ENCODE measurements at regions not wholly inside any gene's neighbourhood (a gene's known extent, or its start where the extent isn't known, plus 50 kb on each side); places are given as distances from the start of the nearest gene placed in this dataset.

DNA sequence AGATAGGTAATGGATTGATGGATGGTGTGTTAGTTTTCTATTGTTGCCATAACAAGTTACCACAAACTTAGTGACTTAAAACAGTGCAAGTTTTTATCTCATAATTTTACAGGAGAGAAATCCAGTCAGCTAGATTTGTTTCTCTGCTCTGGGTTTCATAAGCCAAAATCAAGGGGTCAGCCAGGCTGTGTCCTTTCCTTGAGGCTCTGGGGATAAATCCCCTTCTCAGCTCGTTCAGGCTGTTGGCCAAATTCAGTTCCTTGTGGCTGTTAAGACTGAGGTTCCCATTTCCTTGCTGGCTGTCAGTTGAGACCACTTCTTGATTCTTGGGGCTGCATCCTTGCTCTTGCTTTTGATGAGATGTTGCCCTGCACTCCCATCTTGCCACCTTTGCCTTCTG is 204.9 kb upstream of the CDH13 start:
- no peak overlapping the region for H3K27ac ChIP-seq
- DNase-seq (ENCODE audit: low read depth, low spot score) = no peak

DNA sequence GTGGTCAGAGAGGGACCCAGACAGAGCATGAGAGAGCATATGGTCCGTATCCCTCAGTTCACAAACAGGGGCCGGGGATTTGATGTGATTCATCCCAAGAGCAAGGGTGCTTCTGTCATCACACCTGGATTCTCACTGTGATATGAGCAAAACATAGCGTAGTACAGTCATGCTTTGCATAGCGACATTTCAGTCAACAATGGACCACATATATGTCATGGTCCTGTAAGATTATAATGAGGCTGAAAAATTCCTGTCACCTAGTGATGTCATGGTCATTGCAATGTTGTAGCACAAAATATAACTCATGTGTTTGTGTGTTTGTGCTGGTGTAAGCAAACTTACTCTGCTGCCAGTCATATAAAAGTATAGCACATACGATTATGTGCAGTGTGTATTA is 207.4 kb upstream of the CDH13 start:
- no peak overlapping the region for H3K27ac ChIP-seq
- DNase-seq (ENCODE audit: low read depth, low spot score) = no peak

DNA sequence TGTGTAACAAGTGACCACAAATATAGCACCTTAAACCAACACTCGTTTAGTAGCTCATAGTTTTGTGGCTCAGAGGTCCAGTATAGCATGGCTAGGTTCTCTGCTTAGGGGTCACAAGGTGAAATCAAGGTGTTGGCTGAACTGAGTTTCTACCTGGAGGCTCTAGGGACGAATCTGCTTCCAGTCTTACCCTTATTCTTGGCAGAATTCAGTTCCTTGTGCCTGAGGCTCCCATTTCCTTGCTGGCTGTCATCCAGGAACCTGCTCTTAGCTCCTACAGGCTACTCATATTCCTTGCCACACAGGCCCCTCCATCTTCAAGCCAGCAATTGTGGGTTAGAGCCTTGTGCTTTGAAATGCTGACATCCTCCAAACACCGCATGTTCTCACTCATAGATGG is 212.3 kb upstream of the CDH13 start:
- no peak overlapping the region for H3K27ac ChIP-seq
- no peak for DNase-seq (ENCODE audit: low read depth, low spot score)

DNA sequence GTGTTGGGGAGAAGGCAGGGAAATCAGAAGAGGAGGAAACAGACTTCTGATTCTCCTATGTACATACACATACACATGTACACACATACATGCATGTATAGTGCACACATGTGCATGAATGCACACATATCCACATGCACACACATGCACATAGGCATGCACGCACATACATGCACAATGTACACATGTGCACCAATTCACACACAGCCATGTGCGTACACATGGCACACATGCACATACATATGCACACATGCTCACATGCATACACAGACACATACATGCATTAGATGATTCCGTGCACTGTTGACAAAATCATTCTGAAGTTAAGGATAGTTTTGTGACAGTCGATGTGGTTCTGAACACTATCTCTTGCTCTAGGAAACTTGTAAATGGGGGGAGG is 214.0 kb upstream of the CDH13 start:
- no peak overlapping the region for H3K27ac ChIP-seq
- no peak for DNase-seq (ENCODE audit: low read depth, low spot score)

DNA sequence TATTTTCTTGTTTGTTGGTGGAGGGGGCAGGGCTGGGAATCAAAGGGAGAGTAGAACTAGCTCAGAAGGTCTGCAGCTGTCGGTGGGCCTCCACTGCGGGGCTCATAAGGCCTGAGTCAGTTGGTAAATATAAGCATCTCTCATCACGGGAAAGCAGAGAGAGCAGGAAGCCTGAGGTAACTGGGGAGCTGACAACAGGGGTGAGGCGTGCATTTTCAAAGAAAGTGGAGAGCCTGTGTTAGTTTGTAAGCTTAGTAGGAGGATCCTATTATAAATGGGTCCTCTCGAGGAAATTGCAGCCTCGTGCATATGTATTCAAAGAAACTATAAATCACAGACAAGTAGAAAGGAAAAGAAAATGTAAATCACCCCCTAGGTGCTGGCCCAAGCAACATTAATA is 221.0 kb upstream of the CDH13 start:
- no peak for DNase-seq (ENCODE audit: low read depth, low spot score)
- H3K27ac ChIP-seq = no peak overlapping the region

DNA sequence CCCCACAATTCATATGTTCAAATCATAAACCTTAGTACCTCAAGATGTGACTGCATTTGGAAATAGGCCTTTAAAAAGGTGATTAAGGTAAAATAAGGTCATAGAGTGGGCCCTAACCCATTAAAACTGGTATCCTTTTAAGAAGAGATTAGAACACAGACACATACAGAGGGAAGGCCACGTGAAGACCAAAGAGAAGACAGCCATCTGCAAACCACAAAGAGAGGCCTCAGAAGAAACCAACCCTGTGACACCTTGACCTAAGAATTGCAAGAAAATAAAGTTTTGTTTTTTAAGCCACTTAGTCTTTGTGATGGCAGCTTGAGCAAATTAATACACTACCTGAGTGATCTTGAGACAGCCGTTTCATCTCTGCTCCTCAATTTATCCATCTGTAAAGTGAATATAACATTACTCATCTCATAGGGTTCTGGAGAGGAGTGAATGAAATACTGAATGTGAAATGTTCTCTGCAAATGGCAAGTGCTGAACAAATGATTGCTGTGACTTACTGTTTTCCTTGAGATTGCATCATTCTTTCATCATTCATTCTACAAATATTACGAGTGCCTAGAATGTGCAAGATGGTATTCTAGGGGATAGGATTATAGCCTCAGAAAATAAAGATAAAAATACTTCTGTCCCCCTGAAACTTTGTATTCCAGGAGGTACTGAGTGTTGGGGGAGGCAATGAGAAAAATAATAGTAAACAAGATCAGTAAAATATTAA is 222.0 kb upstream of the CDH13 start:
- H3K27ac ChIP-seq = no peak overlapping the region
- DNase-seq (ENCODE audit: low read depth, low spot score) = no peak

- no peak for DNase-seq (ENCODE audit: low read depth, low spot score)
- H3K27ac ChIP-seq = no peak overlapping the region
These were observed 224.0 kb upstream of the CDH13 start for GRCh38 chr16:82402665-82403218.

- no peak overlapping the region for H3K27ac ChIP-seq
These were observed 226.7 kb upstream of the CDH13 start for GRCh38 chr16:82400046-82400445.

GRCh38 chr16:82396509-82396908 is 226.5 kb upstream of the MPHOSPH6 start:
- no peak for DNase-seq (ENCODE audit: low read depth, low spot score)
- no peak overlapping the region for H3K27ac ChIP-seq

More at GRCh38 chr16:82400046-82400445, 226.7 kb upstream of the CDH13 start:
- no peak for DNase-seq (ENCODE audit: low read depth, low spot score)

DNA sequence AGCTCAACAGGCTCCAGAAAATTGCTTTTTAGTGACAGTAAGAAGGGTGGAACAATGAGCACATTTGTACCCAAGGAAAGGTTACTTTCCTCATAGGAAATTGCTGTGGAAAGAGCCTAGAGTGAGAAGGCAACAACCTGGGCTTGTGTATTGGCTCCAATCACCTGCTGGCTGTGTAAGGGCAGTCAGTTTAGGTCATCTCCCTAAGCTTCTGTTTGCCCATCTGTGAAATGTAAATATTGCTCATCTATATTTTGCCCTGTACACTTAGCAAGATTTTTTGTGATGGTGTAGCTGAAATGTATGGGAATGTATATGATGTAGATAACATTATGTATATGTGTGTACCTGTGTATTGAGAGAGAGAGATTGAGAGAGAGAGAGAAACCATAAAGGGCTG is 225.2 kb upstream of the MPHOSPH6 start:
- no peak overlapping the region for H3K27ac ChIP-seq
- no peak for DNase-seq (ENCODE audit: low read depth, low spot score)

GRCh38 chr16:82391690-82392089 is 221.7 kb upstream of the MPHOSPH6 start:
- no peak for DNase-seq (ENCODE audit: low read depth, low spot score)

DNA sequence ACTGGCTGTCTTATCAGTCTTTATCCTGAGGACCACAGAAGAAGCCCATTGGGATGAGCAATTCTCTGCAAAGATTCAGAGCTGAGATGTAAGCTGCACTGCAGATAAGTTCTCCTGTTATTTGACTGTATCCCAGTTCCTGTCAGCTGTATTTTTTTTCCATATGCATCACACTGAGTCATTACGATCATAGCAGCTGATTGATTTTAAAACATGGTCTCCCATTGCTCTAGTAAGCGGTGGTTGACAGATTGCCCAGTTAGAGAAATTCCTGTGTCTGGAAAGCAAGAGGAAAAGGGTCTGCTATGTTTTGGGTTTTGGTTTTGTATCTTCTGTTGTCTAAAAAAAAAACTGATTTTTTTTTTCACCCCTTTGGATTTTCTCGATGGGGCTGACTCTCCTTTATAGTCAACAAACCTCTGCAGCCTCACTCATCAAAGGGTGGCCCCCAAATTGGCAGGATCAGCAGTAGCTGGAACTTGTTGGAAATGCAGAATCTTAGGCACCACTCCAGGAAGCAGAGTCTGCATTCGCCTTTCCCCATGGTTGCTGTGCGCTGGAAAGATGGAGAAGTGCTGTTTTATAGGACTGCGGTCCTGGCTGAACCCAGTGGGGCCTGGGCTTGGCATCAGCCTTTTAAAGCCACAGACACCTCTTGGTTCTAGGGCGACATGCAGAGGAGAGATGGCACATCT is 220.1 kb upstream of the MPHOSPH6 start:
- no peak overlapping the region for H3K27ac ChIP-seq
- no peak for DNase-seq (ENCODE audit: low read depth, low spot score)

More at GRCh38 chr16:82391690-82392089, 221.7 kb upstream of the MPHOSPH6 start:
- H3K27ac ChIP-seq = no peak overlapping the region

- DNase-seq (ENCODE audit: low read depth, low spot score) = no peak
- H3K27ac ChIP-seq = no peak overlapping the region
These were observed 216.7 kb upstream of the MPHOSPH6 start for GRCh38 chr16:82386761-82387160.

DNA sequence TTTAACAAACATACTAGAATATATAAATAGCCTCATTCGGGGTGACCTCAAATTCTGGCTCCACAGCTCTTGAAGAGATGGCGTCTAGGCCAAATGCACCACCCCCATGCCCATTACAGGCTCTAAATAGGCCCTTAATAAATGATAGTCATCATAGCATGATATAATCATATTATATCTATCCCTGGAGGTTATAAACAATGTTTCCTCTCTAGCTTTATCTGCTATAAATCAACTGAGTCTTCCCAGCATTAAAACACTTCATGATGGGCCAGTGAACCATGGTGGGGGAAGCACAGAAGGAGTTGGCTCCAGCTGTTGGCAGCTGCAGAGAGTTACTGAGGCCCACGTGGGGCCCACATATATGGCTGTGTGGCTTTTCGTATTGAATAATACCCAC is 214.9 kb upstream of the MPHOSPH6 start:
- no peak overlapping the region for H3K27ac ChIP-seq
- DNase-seq (ENCODE audit: low read depth, low spot score) = no peak

DNA sequence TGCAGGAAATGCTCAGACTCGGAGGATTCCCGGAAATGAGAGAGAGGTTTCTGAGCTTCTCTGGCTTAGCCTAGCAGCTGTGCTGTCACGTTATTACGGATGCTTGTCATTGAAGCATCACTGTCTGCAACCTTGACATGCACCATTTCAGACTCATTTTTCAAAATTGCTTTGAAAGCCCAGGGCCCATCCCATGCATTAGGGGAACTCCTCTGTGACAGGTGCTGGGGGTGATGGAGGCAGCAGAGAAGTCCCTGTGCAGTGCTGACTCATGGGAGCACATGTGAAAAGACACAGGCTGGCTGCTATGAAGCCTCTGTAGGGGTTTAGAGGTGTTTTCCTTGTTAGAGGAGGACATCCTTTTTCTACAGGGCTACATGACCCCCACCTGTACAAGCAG is 214.0 kb upstream of the MPHOSPH6 start:
- no peak overlapping the region for H3K27ac ChIP-seq
- DNase-seq (ENCODE audit: low read depth, low spot score) = no peak

DNA sequence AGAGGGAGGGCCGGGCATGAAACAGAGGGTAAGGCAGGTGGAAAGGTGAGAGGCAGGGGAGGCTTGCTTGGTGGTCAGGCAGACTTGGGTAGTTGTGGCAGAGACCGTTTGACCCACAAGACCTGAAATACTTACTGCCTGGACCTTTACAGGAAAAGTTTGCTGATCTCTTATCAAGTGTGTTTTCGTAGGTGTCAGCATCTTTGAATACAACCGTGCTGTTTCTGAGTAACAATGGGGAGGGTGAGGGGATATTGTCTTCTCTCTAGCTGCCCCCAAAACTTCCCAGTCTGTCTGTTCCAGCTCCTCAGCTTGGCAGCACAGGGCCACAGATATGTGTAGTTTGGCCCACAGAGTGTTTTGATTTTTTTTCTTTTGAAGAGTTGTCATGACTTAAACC is 212.5 kb upstream of the MPHOSPH6 start:
- H3K27ac ChIP-seq = no peak overlapping the region
- no peak for DNase-seq (ENCODE audit: low read depth, low spot score)

- no peak overlapping the region for H3K27ac ChIP-seq
- DNase-seq (ENCODE audit: low read depth, low spot score) = no peak
These were observed 209.5 kb upstream of the MPHOSPH6 start for GRCh38 chr16:82379551-82379950.

DNA sequence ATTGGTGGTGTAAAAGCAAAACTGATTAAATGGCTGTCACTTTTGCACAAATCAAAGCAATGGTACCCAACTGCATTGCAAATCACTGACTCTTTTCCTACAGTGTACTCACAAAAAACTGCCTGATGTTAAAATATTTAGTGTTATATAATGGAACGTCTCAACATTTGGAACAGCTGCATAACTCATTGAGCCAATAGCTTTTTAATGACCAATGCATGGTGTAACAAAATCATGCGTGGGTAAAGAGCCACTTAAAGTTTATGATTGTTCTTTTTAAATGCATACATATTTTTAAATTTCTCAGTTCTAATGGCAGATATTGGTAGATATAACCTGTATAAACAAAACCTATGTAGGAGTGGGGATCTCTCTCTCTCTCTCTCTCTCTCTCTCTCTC is 204.0 kb upstream of the MPHOSPH6 start:
- no peak overlapping the region for H3K27ac ChIP-seq
- DNase-seq (ENCODE audit: low read depth, low spot score) = no peak

GRCh38 chr16:82370282-82370681 is 200.3 kb upstream of the MPHOSPH6 start:
- no peak overlapping the region for H3K27ac ChIP-seq
- DNase-seq (ENCODE audit: low read depth, low spot score) = no peak

GRCh38 chr16:82368041-82368440 is 198.0 kb upstream of the MPHOSPH6 start:
- no peak for DNase-seq (ENCODE audit: low read depth, low spot score)
- no peak overlapping the region for H3K27ac ChIP-seq

- DNase-seq (ENCODE audit: low read depth, low spot score) = no peak
- H3K27ac ChIP-seq = no peak overlapping the region
These were observed 196.4 kb upstream of the MPHOSPH6 start for GRCh38 chr16:82366462-82366861.

GRCh38 chr16:82364690-82365089 is 194.7 kb upstream of the MPHOSPH6 start:
- DNase-seq (ENCODE audit: low read depth, low spot score) = no peak
- H3K27ac ChIP-seq = no peak overlapping the region

All from epithelial cell of prostate (primary cell).